GM19023 (cell line): ENCODE measurements at regions not wholly inside any gene's neighbourhood (a gene's known extent, or its start where the extent isn't known, plus 50 kb on each side); places are given as distances from the start of the nearest gene placed in this dataset.
"Not testable (repeated sequence)": the region's sequence is repeated elsewhere in the genome, so short reads cannot be mapped to it uniquely, and the experiment has no call there.

Experiments used
- ATAC-seq: cut with Tn5 transposase; IDR thresholded peaks from one replicate; pipeline ENCODE4 v1.9.1; 2021; ENCODE audit warnings: mild to moderate bottlenecking, moderate library complexity; ENCODE audit not compliant: unreplicated experiment

- no peak for ATAC-seq
Measured at GRCh38 chr22:34587357-34588356, 478.3 kb upstream of the ISX start.

- ATAC-seq: no peak
Measured at GRCh38 chr22:34588871-34589545, 476.9 kb upstream of the ISX start.

- ATAC-seq: no peak
Measured at GRCh38 chr22:34592123-34592740, 473.7 kb upstream of the ISX start.

- no peak for ATAC-seq
Measured at GRCh38 chr22:34599567-34599966, 466.4 kb upstream of the ISX start.

GRCh38 chr22:34604312-34604711 lies 461.6 kb upstream of the ISX start:
- ATAC-seq: no peak

GRCh38 chr22:34608106-34608505 lies 457.9 kb upstream of the ISX start:
- ATAC-seq: no peak

- ATAC-seq: no peak
Measured at GRCh38 chr22:34608540-34609115, 457.3 kb upstream of the ISX start.

GRCh38 chr22:34609646-34610045 lies 456.3 kb upstream of the ISX start:
- no peak for ATAC-seq

- ATAC-seq: no peak
Measured at GRCh38 chr22:34620161-34620560, 445.8 kb upstream of the ISX start.

- ATAC-seq: no peak
Measured at GRCh38 chr22:34620832-34621231, 445.1 kb upstream of the ISX start.

GRCh38 chr22:34622602-34623001 lies 443.4 kb upstream of the ISX start:
- ATAC-seq: no peak

- ATAC-seq: no peak
Measured at GRCh38 chr22:34623580-34623979, 442.4 kb upstream of the ISX start.

GRCh38 chr22:34625892-34626291 lies 440.1 kb upstream of the ISX start:
- not testable (repeated sequence) for ATAC-seq

- ATAC-seq: no peak
Measured at GRCh38 chr22:34638128-34638527, 427.8 kb upstream of the ISX start.

- no peak for ATAC-seq
Measured at GRCh38 chr22:34639911-34640310, 426.0 kb upstream of the ISX start.

GRCh38 chr22:34645375-34645774 lies 420.6 kb upstream of the ISX start:
- ATAC-seq: no peak

GRCh38 chr22:34669001-34669400 lies 397.0 kb upstream of the ISX start:
- no peak for ATAC-seq

- ATAC-seq: not testable (repeated sequence)
Measured at GRCh38 chr22:34683031-34683430, 382.9 kb upstream of the ISX start.

- not testable (repeated sequence) for ATAC-seq
Measured at GRCh38 chr22:34684278-34684677, 381.7 kb upstream of the ISX start.

GRCh38 chr22:34687116-34687515 lies 378.8 kb upstream of the ISX start:
- no peak for ATAC-seq

- ATAC-seq: no peak
Measured at GRCh38 chr22:34688825-34689224, 377.1 kb upstream of the ISX start.
